Liver (tissue), 8 donors: ENCODE measurements at regions not wholly inside any gene's neighbourhood (a gene's known extent, or its start where the extent isn't known, plus 50 kb on each side); places are given as distances from the start of the nearest gene placed in this dataset.

Source experiments
- DNase-seq: peaks from one replicate; pipeline ENCODE4 v3.0.0-alpha.2; 2017; ENCODE audit warnings: low spot score
- H3K27ac ChIP-seq, 2 donors: one replicate each; pipeline ENCODE4 v1.7.0; 2013; ENCODE audit warnings: inconsistent platforms in 2 of 2, low read length in 2 of 2, control low read depth in 1 of 2, low read depth in 1 of 2, mild to moderate bottlenecking in 1 of 2
- H3K27me3 ChIP-seq, 4 donors: one replicate each; pipeline versions ENCODE4 v1.6.1 to v1.7.0; 2013; ENCODE audit warnings: low read length in 3 of 4, inconsistent platforms in 1 of 4, mild to moderate bottlenecking in 1 of 4, moderate library complexity in 1 of 4; ENCODE audit not compliant: control insufficient read depth in 4 of 4, insufficient read depth in 4 of 4
- H3K36me3 ChIP-seq, 4 donors: one replicate each; pipeline versions ENCODE4 v1.6.1 to v1.7.0; 2013; ENCODE audit warnings: low read length in 3 of 4, mild to moderate bottlenecking in 3 of 4, low read depth in 1 of 4, moderate library complexity in 1 of 4; ENCODE audit not compliant: control insufficient read depth in 4 of 4, insufficient read depth in 3 of 4
- H3K4me1 ChIP-seq, 4 donors: one replicate each; pipeline versions ENCODE4 v1.6.1 to v1.7.0; 2013; ENCODE audit warnings: low read length in 3 of 4, mild to moderate bottlenecking in 3 of 4, moderate library complexity in 1 of 4; ENCODE audit not compliant: control insufficient read depth in 4 of 4, insufficient read depth in 4 of 4
- H3K4me3 ChIP-seq, 3 donors: one replicate each; pipeline versions ENCODE4 v1.6.1 to v1.7.0; 2013; ENCODE audit warnings: low read length in 3 of 3, control low read depth in 1 of 3, low read depth in 1 of 3, mild to moderate bottlenecking in 1 of 3
- H3K9ac ChIP-seq, 2 donors: one replicate each; pipeline ENCODE4 v1.7.0; 2013; ENCODE audit warnings: low read length in 2 of 2, mild to moderate bottlenecking in 2 of 2, moderate library complexity in 2 of 2, control low read depth in 1 of 2, low read depth in 1 of 2
- H3K9me3 ChIP-seq, 4 donors: one replicate each; pipeline versions ENCODE4 v1.6.1 to v1.7.0; 2013; ENCODE audit warnings: low read length in 3 of 4; ENCODE audit not compliant: control insufficient read depth in 4 of 4
- EGR1 ChIP-seq, 2 donors: IDR thresholded peaks; 2 replicates each; pipeline ENCODE4 v1.6.1; 2016 to 2018; ENCODE audit warnings: antibody characterized with exemption in 2 of 2, low read depth in 2 of 2
- FOXA1 ChIP-seq: IDR thresholded peaks from 2 replicates; pipeline ENCODE4 v1.6.1; 2016; ENCODE audit warnings: antibody characterized with exemption
- FOXA2 ChIP-seq: IDR thresholded peaks from 2 replicates; pipeline ENCODE4 v1.6.1; 2016; ENCODE audit warnings: antibody characterized with exemption
- GABPA ChIP-seq, 2 donors: IDR thresholded peaks in 1 of 2; conservative IDR thresholded peaks in 1 of 2; 2 replicates each; pipeline ENCODE4 v1.6.1; 2016; ENCODE audit warnings: antibody characterized with exemption in 2 of 2, mild to moderate bottlenecking in 1 of 2, moderate library complexity in 1 of 2
- HNF4A ChIP-seq, 2 donors: conservative IDR thresholded peaks; 2 replicates each; pipeline ENCODE4 v1.6.1; 2016; ENCODE audit warnings: antibody characterized with exemption in 2 of 2, mild to moderate bottlenecking in 2 of 2
- HNF4G ChIP-seq: IDR thresholded peaks from 2 replicates; pipeline ENCODE4 v1.6.1; 2016; ENCODE audit warnings: antibody characterized with exemption
- JUND ChIP-seq, 2 donors: IDR thresholded peaks; 2 replicates each; pipeline ENCODE4 v1.6.1; 2016; ENCODE audit warnings: antibody characterized with exemption in 2 of 2
- MAX ChIP-seq: IDR thresholded peaks from 2 replicates; pipeline ENCODE4 v1.6.1; 2016; ENCODE audit warnings: antibody characterized with exemption
- NR2F2 ChIP-seq: IDR thresholded peaks from 2 replicates; pipeline ENCODE4 v1.6.1; 2016; ENCODE audit warnings: antibody characterized with exemption
- RAD21 ChIP-seq, 2 donors: IDR thresholded peaks; 2 replicates each; pipeline ENCODE4 v1.6.1; 2016; ENCODE audit warnings: antibody characterized with exemption in 2 of 2, mild to moderate bottlenecking in 2 of 2
- SP1 ChIP-seq: IDR thresholded peaks from 2 replicates; pipeline ENCODE4 v1.6.1; 2018; ENCODE audit warnings: antibody characterized with exemption, mild to moderate bottlenecking
- TAF1 ChIP-seq: conservative IDR thresholded peaks from 2 replicates; pipeline ENCODE4 v1.6.1; 2016; ENCODE audit warnings: antibody characterized with exemption, mild to moderate bottlenecking
- YY1 ChIP-seq: IDR thresholded peaks from 2 replicates; pipeline ENCODE4 v1.6.1; 2016; ENCODE audit warnings: antibody characterized with exemption, mild to moderate bottlenecking
- ZBTB33 ChIP-seq: IDR thresholded peaks from 2 replicates; pipeline ENCODE4 v1.6.1; 2016; ENCODE audit warnings: antibody characterized with exemption
- WGBS: extraction: QIAGEN DNeasy Blood & Tissue Kit; methylation state at CpG from one replicate; pipeline ENCODE4 v1.1.7; 2013; 5-methylcytosine and 5-hydroxymethylcytosine counted together
- TF ChIP-seq, protein P1 (sequence below): fragments of 150-350 bp; IDR thresholded peaks from 2 replicates; pipeline ENCODE4 v1.5.1; 2017; ENCODE audit warnings: improper control_type of control experiment, low read depth, low read length; ENCODE audit not compliant: missing input control
- TF ChIP-seq, protein P2 (sequence below): IDR thresholded peaks from 2 replicates; pipeline ENCODE4 v1.6.1; 2016; ENCODE audit warnings: antibody characterized with exemption
- TF ChIP-seq, protein P3 (sequence below): IDR thresholded peaks from 2 replicates; pipeline ENCODE4 v1.6.1; 2016; ENCODE audit warnings: antibody characterized with exemption, mild to moderate bottlenecking
- donor health status: healthy.
- donor health status: healthy.
- donor health status: healthy.
- donor health status: healthy.
- donor health status: healthy.

GRCh38 chr6:33927112-33927511, 123.3 kb upstream of the MLN start:
- Histone ChIP-seq H3K4me1 (no peaks in the 10 kb centered on the region), H3K27me3 (no peaks in the 10 kb centered on the region), H3K27ac (no peak overlapping the region), H3K9ac (no peak overlapping the region), H3K4me3 (no peak overlapping the region), H3K36me3 (no peaks in the 10 kb centered on the region), H3K9me3 (no peaks in the 10 kb centered on the region)
- TF ChIP-seq, protein P1, sequence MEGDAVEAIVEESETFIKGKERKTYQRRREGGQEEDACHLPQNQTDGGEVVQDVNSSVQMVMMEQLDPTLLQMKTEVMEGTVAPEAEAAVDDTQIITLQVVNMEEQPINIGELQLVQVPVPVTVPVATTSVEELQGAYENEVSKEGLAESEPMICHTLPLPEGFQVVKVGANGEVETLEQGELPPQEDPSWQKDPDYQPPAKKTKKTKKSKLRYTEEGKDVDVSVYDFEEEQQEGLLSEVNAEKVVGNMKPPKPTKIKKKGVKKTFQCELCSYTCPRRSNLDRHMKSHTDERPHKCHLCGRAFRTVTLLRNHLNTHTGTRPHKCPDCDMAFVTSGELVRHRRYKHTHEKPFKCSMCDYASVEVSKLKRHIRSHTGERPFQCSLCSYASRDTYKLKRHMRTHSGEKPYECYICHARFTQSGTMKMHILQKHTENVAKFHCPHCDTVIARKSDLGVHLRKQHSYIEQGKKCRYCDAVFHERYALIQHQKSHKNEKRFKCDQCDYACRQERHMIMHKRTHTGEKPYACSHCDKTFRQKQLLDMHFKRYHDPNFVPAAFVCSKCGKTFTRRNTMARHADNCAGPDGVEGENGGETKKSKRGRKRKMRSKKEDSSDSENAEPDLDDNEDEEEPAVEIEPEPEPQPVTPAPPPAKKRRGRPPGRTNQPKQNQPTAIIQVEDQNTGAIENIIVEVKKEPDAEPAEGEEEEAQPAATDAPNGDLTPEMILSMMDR, result no peak
- no peak for TF ChIP-seq EGR1 (IDR thresholded peaks at IDR 0.05; ENCODE audit: low read depth in 2 of 2)
- TF ChIP-seq, protein P2, sequence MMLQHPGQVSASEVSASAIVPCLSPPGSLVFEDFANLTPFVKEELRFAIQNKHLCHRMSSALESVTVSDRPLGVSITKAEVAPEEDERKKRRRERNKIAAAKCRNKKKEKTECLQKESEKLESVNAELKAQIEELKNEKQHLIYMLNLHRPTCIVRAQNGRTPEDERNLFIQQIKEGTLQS, result no peak
- TF ChIP-seq ZBTB33, result no peak
- no peak for TF ChIP-seq SP1
- TF ChIP-seq JUND (IDR thresholded peaks at IDR 0.05), result no peak
- no peak for TF ChIP-seq NR2F2
- no peak for TF ChIP-seq MAX
- no peak for TF ChIP-seq FOXA1
- no peak for TF ChIP-seq GABPA (IDR thresholded peaks at IDR 0.05 in 1 of 2, conservative IDR thresholded peaks at IDR 0.05 in 1 of 2)
- no peak for TF ChIP-seq HNF4G
- TF ChIP-seq, protein P3, sequence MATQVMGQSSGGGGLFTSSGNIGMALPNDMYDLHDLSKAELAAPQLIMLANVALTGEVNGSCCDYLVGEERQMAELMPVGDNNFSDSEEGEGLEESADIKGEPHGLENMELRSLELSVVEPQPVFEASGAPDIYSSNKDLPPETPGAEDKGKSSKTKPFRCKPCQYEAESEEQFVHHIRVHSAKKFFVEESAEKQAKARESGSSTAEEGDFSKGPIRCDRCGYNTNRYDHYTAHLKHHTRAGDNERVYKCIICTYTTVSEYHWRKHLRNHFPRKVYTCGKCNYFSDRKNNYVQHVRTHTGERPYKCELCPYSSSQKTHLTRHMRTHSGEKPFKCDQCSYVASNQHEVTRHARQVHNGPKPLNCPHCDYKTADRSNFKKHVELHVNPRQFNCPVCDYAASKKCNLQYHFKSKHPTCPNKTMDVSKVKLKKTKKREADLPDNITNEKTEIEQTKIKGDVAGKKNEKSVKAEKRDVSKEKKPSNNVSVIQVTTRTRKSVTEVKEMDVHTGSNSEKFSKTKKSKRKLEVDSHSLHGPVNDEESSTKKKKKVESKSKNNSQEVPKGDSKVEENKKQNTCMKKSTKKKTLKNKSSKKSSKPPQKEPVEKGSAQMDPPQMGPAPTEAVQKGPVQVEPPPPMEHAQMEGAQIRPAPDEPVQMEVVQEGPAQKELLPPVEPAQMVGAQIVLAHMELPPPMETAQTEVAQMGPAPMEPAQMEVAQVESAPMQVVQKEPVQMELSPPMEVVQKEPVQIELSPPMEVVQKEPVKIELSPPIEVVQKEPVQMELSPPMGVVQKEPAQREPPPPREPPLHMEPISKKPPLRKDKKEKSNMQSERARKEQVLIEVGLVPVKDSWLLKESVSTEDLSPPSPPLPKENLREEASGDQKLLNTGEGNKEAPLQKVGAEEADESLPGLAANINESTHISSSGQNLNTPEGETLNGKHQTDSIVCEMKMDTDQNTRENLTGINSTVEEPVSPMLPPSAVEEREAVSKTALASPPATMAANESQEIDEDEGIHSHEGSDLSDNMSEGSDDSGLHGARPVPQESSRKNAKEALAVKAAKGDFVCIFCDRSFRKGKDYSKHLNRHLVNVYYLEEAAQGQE, result no peak
- TF ChIP-seq FOXA2, result no peak
- no peak for DNase-seq
- 88% methylated on average over 4 of the region's 4 CpGs for WGBS

DNA sequence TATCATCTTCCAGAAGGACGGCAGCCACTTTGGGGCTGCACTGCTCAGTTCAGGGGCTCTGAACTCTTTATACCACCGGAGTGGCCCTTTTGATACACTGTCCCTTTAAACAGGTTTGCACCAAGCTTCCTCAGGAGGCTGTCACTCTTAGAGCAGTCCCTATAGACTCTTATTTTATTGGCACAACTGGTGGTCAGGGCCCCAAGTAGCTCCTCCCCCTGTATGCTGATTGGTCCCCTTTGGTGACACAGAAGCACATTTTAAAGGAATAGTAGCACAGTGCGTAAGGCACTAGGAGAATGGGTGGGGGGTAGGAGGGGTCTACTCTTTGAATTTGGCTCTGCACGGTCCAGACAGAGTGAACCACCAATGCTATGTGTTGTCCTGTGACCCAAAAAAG, 122.6 kb upstream of the MLN start:
- TF ChIP-seq MAX (no peak), RAD21 (IDR thresholded peaks at IDR 0.05) (no peak), JUND (IDR thresholded peaks at IDR 0.05) (no peak), NR2F2 (no peak), SP1 (no peak), HNF4A (conservative IDR thresholded peaks at IDR 0.05) (no peak), TAF1 (no peak), FOXA1 (no peak), YY1 (no peak), GABPA (IDR thresholded peaks at IDR 0.05 in 1 of 2, conservative IDR thresholded peaks at IDR 0.05 in 1 of 2) (no peak), ZBTB33 (no peak), FOXA2 (no peak)
- TF ChIP-seq, protein P3, result no peak
- TF ChIP-seq, protein P2, result no peak
- Histone ChIP-seq H3K4me3 (no peak overlapping the region), H3K27ac (no peak overlapping the region), H3K9ac (no peak overlapping the region), H3K36me3 (no peaks in the 10 kb centered on the region), H3K27me3 (no peaks in the 10 kb centered on the region), H3K9me3 (no peaks in the 10 kb centered on the region), H3K4me1 (no peaks in the 10 kb centered on the region)
- 93% methylated on average over 4 of the region's 4 CpGs for WGBS
- no peak for DNase-seq
